ENCODE measurements at regions not wholly inside any gene's neighbourhood (a gene's known extent, or its start where the extent isn't known, plus 50 kb on each side); places are given as distances from the start of the nearest gene placed in this dataset.

DNA sequence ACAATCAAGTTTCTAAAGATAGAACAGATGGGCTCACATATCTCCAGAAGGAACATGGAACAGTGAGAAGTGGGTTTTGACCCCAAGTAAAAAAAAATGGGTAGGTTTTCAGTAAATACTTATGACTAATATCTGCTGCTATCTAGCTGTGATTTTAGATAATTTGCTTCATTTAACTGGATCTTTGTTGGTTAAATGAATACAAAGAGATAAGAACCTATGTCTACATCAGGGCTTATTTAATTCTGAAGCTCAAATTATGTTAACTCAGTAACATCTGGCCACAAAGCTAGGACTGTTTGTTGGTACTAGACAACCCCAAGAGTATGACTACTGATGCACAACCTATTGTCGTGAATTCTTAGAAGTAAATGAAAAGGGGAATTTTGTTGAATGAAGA, 144.4 kb upstream of the SESN3 start:
- DNase-seq (ENCODE audit: low spot score) (no peak), ATAC-seq (ENCODE audit: low FRiP score) (no peak)
- TF ChIP-seq CTCF (IDR thresholded peaks at IDR 0.05), result no peak

DNA sequence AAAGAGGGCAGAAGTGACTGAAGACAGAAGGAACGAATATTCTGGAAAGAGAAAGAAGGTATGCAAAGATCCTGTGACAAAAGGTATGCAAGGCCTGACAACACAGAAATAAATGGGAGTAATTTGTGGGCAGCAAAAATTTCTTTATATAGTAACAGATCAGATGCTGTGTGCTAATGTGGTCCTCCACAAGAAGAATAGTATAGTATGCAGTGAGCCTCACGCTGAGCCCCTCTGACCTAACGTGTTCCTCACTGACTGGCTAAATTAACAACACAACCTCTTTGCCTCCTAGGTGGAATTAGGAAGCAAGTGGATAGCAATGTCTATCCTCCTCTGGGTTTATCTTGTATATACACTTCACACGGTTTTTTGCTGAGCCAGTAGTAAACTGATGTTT, 143.1 kb upstream of the SESN3 start:
- no peak for TF ChIP-seq CTCF (IDR thresholded peaks at IDR 0.05)
- no peak for ATAC-seq (ENCODE audit: low FRiP score)
- no peak for DNase-seq (ENCODE audit: low spot score)

GRCh38 chr11:95373241-95373640, 142.2 kb upstream of the SESN3 start:
- DNase-seq (ENCODE audit: low spot score) (no peak), ATAC-seq (ENCODE audit: low FRiP score) (no peak)
- TF ChIP-seq CTCF (IDR thresholded peaks at IDR 0.05), result no peak

DNA sequence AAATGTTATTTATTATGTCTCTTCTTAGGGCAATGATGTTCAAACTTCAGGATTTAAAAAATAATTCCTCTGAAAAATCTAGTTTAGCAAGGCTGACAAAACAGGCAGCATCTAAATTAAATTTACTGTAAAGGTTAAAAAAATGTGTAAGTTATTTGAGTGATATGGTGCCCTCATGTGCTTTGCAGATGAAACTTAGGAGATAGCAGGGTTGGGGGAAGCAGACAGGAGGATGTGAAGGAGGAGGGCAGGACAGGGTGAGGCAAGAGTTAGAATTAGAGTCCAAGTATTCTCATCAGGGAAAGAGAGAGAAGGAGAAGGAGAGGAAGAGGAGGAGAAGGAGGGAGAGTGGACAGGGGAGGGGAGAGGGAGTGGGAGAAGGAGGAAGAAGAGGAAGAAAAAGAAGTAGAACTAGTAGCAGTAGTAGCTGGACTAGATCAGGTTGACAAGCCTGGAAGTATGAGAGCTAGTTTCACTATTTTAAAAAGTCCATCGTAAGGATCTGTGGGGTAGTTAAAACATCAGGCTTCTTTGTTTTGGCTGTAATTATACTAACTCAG, 141.2 kb upstream of the SESN3 start:
- ATAC-seq (ENCODE audit: low FRiP score) (no peak), DNase-seq (ENCODE audit: low spot score) (no peak)
- no peak for TF ChIP-seq CTCF (IDR thresholded peaks at IDR 0.05)

DNA sequence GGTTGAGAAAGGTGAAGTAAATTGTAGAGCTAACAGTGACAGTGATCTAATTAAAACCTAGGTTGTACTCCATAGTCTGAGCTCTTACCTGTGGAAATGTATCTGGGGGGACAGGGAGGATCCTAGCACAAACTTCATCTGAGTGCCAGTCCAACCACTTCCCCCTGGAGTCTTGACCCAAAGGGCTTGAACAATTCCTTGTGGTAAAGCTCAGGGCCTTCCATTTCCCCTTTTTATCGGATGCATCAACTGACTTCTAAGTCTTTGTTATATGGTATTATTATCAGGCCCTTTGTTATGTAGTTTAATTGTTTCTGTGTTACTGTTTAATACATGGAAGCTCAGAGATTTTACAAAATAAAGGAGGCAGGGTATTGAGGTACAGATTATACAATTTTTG, 140.2 kb upstream of the SESN3 start:
- TF ChIP-seq CTCF (IDR thresholded peaks at IDR 0.05), result no peak
- no peak for ATAC-seq (ENCODE audit: low FRiP score)

DNA sequence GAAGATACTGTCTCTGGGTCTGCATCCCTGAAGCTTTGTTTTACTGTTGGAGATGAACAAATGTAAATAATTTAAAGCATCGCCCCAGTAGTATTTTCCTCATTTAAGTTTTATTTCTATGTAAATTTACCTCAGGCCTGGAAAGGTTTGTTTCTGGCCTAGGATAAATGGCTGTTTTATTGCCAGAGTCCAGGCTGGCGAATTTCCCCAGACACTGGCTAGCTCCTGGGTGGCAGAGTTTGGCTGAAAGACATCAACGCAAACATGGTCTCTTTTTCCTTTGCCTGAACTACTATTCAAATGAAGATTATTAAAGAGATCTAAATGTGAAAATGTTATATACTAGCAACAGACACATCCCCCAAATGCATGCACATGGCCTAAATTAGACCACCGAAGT, 136.7 kb upstream of the SESN3 start:
- TF ChIP-seq CTCF (IDR thresholded peaks at IDR 0.05), result no peak
- ATAC-seq (ENCODE audit: low FRiP score), result no peak
- no peak for DNase-seq (ENCODE audit: low spot score)

More for the DNA sequence above, 140.2 kb upstream of the SESN3 start:
- DNase-seq (ENCODE audit: low spot score), result no peak

DNA sequence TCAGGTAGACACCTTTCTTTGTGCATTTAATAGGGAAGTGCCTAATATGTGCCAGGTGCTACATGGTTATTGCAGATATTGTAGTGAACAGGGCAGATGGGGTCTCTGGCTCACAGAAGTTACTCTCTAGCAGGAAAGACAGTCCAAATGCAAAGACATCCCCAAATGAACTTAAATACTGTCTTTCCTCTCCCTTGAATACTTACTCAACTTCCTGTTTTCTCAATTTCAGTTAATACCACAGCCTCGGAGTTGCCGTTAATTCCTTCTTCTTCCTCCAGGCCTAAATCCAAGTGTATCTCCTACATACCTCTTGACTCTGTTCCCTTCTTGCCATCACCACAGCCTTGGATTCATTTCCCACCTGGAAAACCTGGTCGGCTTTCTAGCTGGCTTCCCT, 134.3 kb upstream of the SESN3 start:
- no peak for DNase-seq (ENCODE audit: low spot score)
- no peak for TF ChIP-seq CTCF (IDR thresholded peaks at IDR 0.05)
- no peak for ATAC-seq (ENCODE audit: low FRiP score)
